GM23248 (cell line): ENCODE measurements at regions not wholly inside any gene's neighbourhood (a gene's known extent, or its start where the extent isn't known, plus 50 kb on each side); places are given as distances from the start of the nearest gene placed in this dataset.

ENCODE experiments used
- EZH2 ChIP-seq: fragments of 200-600 bp; sonication (generic); IDR thresholded peaks from 2 replicates; pipeline ENCODE4 v1.6.1; 2018; ENCODE audit warnings: antibody characterized with exemption, mild to moderate bottlenecking; ENCODE audit not compliant: insufficient read depth, poor library complexity, severe bottlenecking
- EZH2phosphoT487 ChIP-seq: fragments of 200-600 bp; sonication (generic); IDR thresholded peaks from 2 replicates; pipeline ENCODE4 v1.6.1; 2018; ENCODE audit warnings: antibody characterized with exemption, moderate library complexity, mild to moderate bottlenecking, low read depth; ENCODE audit not compliant: insufficient read depth

GRCh38 chr2:192886636-192887035, 691.9 kb upstream of the TMEFF2 start:
- TF ChIP-seq EZH2phosphoT487 (no peak), EZH2 (no peak)
